ENCODE measurements at regions not wholly inside any gene's neighbourhood (a gene's known extent, or its start where the extent isn't known, plus 50 kb on each side); places are given as distances from the start of the nearest gene placed in this dataset.

- DNase-seq: no peak
Observed at GRCh38 chr11:69999721-70000120, 78.4 kb upstream of the ANO1 start.

- DNase-seq: no peak
Observed at GRCh38 chr11:70000228-70000627, 77.9 kb upstream of the ANO1 start.

- no peak for DNase-seq
Observed at GRCh38 chr11:70001246-70001645, 76.9 kb upstream of the ANO1 start.

- DNase-seq: no peak
Observed at GRCh38 chr11:70002433-70002832, 75.7 kb upstream of the ANO1 start.

GRCh38 chr11:70005107-70005818 is 72.9 kb upstream of the ANO1 start:
- DNase-seq: no peak

- no peak for DNase-seq
Observed at GRCh38 chr11:70007796-70008195, 70.3 kb upstream of the ANO1 start.

GRCh38 chr11:70010774-70011173 is 67.3 kb upstream of the ANO1 start:
- no peak for DNase-seq

- DNase-seq: no peak
Observed at GRCh38 chr11:70012134-70012733, 65.9 kb upstream of the ANO1 start.

- DNase-seq: no peak
Observed at GRCh38 chr11:70014291-70014690, 63.8 kb upstream of the ANO1 start.

- DNase-seq: no peak
Observed at GRCh38 chr11:70016666-70017367, 61.3 kb upstream of the ANO1 start.

GRCh38 chr11:70018816-70019215 is 59.3 kb upstream of the ANO1 start:
- no peak for DNase-seq

GRCh38 chr11:70019576-70020011 is 58.5 kb upstream of the ANO1 start:
- DNase-seq: peak; percentile 78

- peak; percentile 80 for DNase-seq
Observed at GRCh38 chr11:70020336-70021214, 57.5 kb upstream of the ANO1 start.

GRCh38 chr11:70021586-70021985 is 56.5 kb upstream of the ANO1 start:
- no peak for DNase-seq

GRCh38 chr11:70024036-70024772 is 53.9 kb upstream of the ANO1 start:
- DNase-seq: no peak

- DNase-seq: no peak
Observed at GRCh38 chr11:70024773-70025045, 53.4 kb upstream of the ANO1 start.

- no peak for DNase-seq
Observed at GRCh38 chr11:70025308-70025707, 52.8 kb upstream of the ANO1 start.

- DNase-seq: no peak
Observed at GRCh38 chr11:70026012-70026411, 52.1 kb upstream of the ANO1 start.

- no peak for DNase-seq
Observed at GRCh38 chr11:70026726-70027125, 51.4 kb upstream of the ANO1 start.

- DNase-seq: no peak
Observed at GRCh38 chr11:70027451-70027850, 50.7 kb upstream of the ANO1 start.

GRCh38 chr11:70028147-70028855 is 49.8 kb upstream of the ANO1 start:
- no peak for DNase-seq
